ENCODE measurements at regions not wholly inside any gene's neighbourhood (a gene's known extent, or its start where the extent isn't known, plus 50 kb on each side); places are given as distances from the start of the nearest gene placed in this dataset.

DNA sequence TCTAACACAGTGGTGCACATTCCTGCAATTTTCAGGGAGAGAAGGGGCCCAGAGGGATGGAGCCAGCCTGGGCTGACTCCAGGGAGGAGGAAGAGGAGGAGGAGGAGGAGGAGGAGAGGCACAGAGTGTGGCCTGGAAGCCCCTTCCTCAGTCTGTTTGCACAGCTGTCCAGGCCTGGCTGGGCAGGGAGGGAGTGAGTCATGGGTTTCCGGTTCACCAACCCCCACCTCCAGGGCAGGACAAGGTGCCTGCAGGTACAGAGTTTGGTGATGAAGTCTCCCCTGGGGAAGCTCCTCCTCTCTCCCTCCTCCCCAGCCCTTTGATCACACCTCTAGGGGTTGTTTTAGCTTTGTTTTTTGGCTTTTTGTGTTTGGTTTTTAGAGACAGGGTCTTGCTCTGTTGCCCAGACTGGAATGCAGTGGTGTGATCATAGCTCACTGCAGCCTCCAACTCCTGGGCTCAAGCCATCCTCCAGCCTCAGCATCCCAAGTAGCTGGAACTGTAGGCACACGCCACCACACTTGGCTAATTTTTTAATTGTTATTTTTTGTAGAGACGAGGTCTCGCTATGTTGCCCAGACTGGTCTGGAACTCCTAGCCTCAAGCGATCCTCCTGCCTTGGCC lies 77.5 kb upstream of the CUX1 start:
- TF ChIP-seq BACH1 (IDR thresholded peaks at IDR 0.05; ENCODE audit: low read length) (no peak), SIN3A (conservative IDR thresholded peaks at IDR 0.05 in 1 of 2, IDR thresholded peaks at IDR 0.05 in 1 of 2; ENCODE audit: low read depth in 1 of 2, low read length in 2 of 2) (no peak), TAF7 (optimal IDR thresholded peaks at IDR 0.05; ENCODE audit: borderline replicate concordance, low read depth, low read length) (no peak)
- no peaks in the 10 kb centered on the region for H3K27me3 ChIP-seq (replicated peaks in 1 of 4; ENCODE audit: control insufficient read depth in 3 of 4, extremely low read depth in 1 of 4, insufficient read depth in 3 of 4, low read length in 3 of 4)
- no peaks in the 10 kb centered on the region for H3K9me3 ChIP-seq (ENCODE audit: insufficient read depth in 2 of 2, low read depth in 1 of 2, low read length in 1 of 2)
- H2BK5ac ChIP-seq (ENCODE audit: low read depth, low read length) = no peak overlapping the region
- peak overlapping the region; percentile 13 for H3K18ac ChIP-seq (ENCODE audit: extremely low read depth, low read length)
- H3K9ac ChIP-seq (replicated peaks in 1 of 4; ENCODE audit: extremely low read depth in 1 of 4, low read depth in 3 of 4, low read length in 3 of 4) = no peak overlapping the region
- H3K36me3 ChIP-seq (ENCODE audit: control insufficient read depth in 2 of 4, insufficient read depth in 4 of 4, low read length in 3 of 4) = no peaks in the 10 kb centered on the region
- ChIA-PET POLR2A (ENCODE audit: partially characterized antibody) (interaction anchor here (0.7 kb wide), 1 partner anchor 78 kb away, joined by 3 read pairs; no protein-coding TSS in a partner anchor), CTCF (ENCODE audit: partially characterized antibody) (interaction anchor here (0.9 to 1.6 kb wide), 4 partner anchors 9 to 95 kb away, joined by 3 to 6 read pairs (median 3); no protein-coding TSS in a partner anchor)
- no peak overlapping the region for H2BK15ac ChIP-seq (ENCODE audit: low read length)
- no peak overlapping the region for H2BK120ac ChIP-seq (replicated peaks; ENCODE audit: low read depth, low read length)
- no peak overlapping the region for H3K14ac ChIP-seq (ENCODE audit: insufficient read length)
- no peak overlapping the region for H3K4me2 ChIP-seq (ENCODE audit: insufficient read depth in 1 of 2, low read depth in 2 of 2, low read length in 2 of 2)
- H2BK12ac ChIP-seq (ENCODE audit: low read depth, low read length) = 0 out of 2 replicates have a peak overlapping the region, but pooled peaks have one; percentile 96
- 0 out of 2 replicates have a peak overlapping the region, but pooled peaks have one; percentile 72 for H2BK20ac ChIP-seq (ENCODE audit: low read length)
- H4K8ac ChIP-seq (ENCODE audit: extremely low read depth, insufficient read depth, low read length) = no peak overlapping the region
- peak overlapping the region; percentile 97 for H3K4ac ChIP-seq (replicated peaks; ENCODE audit: insufficient read length, low read depth, low read length)
- no peaks in the 10 kb centered on the region for H3K79me1 ChIP-seq (ENCODE audit: low read depth, low read length)
- H3K23me2 ChIP-seq (ENCODE audit: low read depth, low read length) = peaks cover 3% of the 10 kb centered on the region; the same call in 1 of the 2 replicates
- H3K4me1 ChIP-seq (replicated peaks in 1 of 4; ENCODE audit: control insufficient read depth in 3 of 4, insufficient read depth in 4 of 4, low read length in 3 of 4) = peaks cover 0 to 13% (median 9%) of the 10 kb centered on the region in 4 experiments; a peak in 6 of 7 replicates
- H2AFZ ChIP-seq (ENCODE audit: low read length) = no peak overlapping the region
- H4K20me1 ChIP-seq (replicated peaks in 1 of 2; ENCODE audit: control insufficient read depth in 1 of 2, insufficient read depth in 2 of 2, low read length in 2 of 2) = no peaks in the 10 kb centered on the region
- no peak overlapping the region for H3K56ac ChIP-seq (replicated peaks; ENCODE audit: insufficient read length, low read depth, low read length)
- no peak overlapping the region for H4K5ac ChIP-seq (ENCODE audit: insufficient read length, low read depth, low read length)
- no peak for FAIRE-seq
- DNase-seq (ENCODE audit: low read depth in 1 of 2, low spot score in 2 of 2) = no peak
- 94% methylated on average over 5 of the region's 5 CpGs; no CpG with 5 or more reads in 1 of the 2 experiments for WGBS, 2 experiments (ENCODE audit: extremely low coverage in 1 of 2, insufficient coverage in 1 of 2, insufficient read length in 1 of 2, insufficient replicate concordance in 2 of 2, low coverage in 1 of 2, low lambda C conversion rate in 2 of 2, missing lambda C conversion rate in 1 of 2)
- H3K27ac ChIP-seq (ENCODE audit: low read depth, low read length) = no peak overlapping the region
- no peak overlapping the region for H3K23ac ChIP-seq (ENCODE audit: insufficient read length)
- H4K91ac ChIP-seq (replicated peaks; ENCODE audit: insufficient read length, low read length) = no peak overlapping the region
- H3K4me3 ChIP-seq (ENCODE audit: extremely low read depth in 1 of 4, insufficient read depth in 2 of 4, low read depth in 3 of 4, low read length in 4 of 4) = no peak overlapping the region
- no peaks in the 10 kb centered on the region for H3K79me2 ChIP-seq (ENCODE audit: control insufficient read depth in 1 of 2, insufficient read depth in 2 of 2, low read length in 2 of 2)
- no peak overlapping the region for H2AK5ac ChIP-seq (ENCODE audit: low read depth, low read length)
